ENCODE measurements at regions not wholly inside any gene's neighbourhood (a gene's known extent, or its start where the extent isn't known, plus 50 kb on each side); places are given as distances from the start of the nearest gene placed in this dataset.

DNA sequence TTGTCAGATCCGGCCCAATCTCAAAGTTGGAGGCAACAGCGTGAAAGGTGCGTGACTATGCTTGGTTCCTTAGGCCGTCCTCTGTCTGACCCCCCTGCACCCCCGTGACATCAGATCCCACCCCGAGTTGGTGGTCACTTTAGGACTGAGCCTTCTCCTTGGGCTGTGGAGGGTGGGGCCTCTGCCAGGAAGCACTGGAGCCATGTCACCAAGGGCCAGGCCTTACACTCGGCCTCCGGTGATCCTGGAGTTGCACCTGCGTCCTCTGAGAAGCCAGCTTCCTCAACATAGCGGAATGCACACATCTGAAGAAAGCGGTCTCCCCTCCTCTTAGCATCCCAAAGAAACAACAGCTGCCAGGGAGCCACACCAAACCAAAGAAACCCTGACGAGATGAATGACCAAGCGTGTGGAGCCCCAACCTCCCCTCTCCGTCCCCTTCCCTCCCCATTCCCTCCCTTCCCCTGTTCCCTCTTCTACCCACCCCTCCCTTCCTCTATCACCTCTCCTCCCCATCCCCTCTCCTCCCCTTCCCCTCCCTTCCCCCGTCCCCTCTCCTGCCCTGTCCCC lies 182.6 kb downstream of the TTLL2 start:
- TF ChIP-seq, protein P1, sequence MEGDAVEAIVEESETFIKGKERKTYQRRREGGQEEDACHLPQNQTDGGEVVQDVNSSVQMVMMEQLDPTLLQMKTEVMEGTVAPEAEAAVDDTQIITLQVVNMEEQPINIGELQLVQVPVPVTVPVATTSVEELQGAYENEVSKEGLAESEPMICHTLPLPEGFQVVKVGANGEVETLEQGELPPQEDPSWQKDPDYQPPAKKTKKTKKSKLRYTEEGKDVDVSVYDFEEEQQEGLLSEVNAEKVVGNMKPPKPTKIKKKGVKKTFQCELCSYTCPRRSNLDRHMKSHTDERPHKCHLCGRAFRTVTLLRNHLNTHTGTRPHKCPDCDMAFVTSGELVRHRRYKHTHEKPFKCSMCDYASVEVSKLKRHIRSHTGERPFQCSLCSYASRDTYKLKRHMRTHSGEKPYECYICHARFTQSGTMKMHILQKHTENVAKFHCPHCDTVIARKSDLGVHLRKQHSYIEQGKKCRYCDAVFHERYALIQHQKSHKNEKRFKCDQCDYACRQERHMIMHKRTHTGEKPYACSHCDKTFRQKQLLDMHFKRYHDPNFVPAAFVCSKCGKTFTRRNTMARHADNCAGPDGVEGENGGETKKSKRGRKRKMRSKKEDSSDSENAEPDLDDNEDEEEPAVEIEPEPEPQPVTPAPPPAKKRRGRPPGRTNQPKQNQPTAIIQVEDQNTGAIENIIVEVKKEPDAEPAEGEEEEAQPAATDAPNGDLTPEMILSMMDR (conservative IDR thresholded peaks at IDR 0.05), result no peak
- TF ChIP-seq ZFX (IDR thresholded peaks at IDR 0.05), result no peak

Data from C4-2B (cell line).